WTC11 (cell line): ENCODE measurements at regions not wholly inside any gene's neighbourhood (a gene's known extent, or its start where the extent isn't known, plus 50 kb on each side); places are given as distances from the start of the nearest gene placed in this dataset.

ENCODE experiments used
- ATF2 ChIP-seq: sonication (generic); formaldehyde crosslinking; IDR thresholded peaks from 2 replicates; pipeline ENCODE4 v1.8.1; 2022; ENCODE audit warnings: low read depth, missing genetic modification reagents, borderline replicate concordance
- CTCF ChIP-seq: fragments of 200-600 bp; IDR thresholded peaks from 2 replicates; pipeline ENCODE4 v1.8.0; 2022; ENCODE audit warnings: antibody characterized with exemption
- FOXP1 ChIP-seq: sonication (generic); formaldehyde crosslinking; IDR thresholded peaks from 2 replicates; pipeline ENCODE4 v1.8.0; 2022; ENCODE audit warnings: missing genetic modification reagents, mild to moderate bottlenecking, moderate library complexity, borderline replicate concordance
- GRHL2 ChIP-seq: fragments of 250-450 bp; sonication (Bioruptor Pico); IDR thresholded peaks from 2 replicates; pipeline ENCODE4 v1.8.0; 2022; ENCODE audit warnings: mild to moderate bottlenecking, moderate library complexity; ENCODE audit not compliant: insufficient replicate concordance, severe bottlenecking
- JUN ChIP-seq: sonication (generic); formaldehyde crosslinking; IDR thresholded peaks from 2 replicates; pipeline ENCODE4 v1.8.0; 2023; ENCODE audit warnings: mild to moderate bottlenecking, missing genetic modification reagents
- PRDM15 ChIP-seq: sonication (generic); formaldehyde crosslinking; IDR thresholded peaks from 2 replicates; pipeline ENCODE4 v1.8.0; 2022; ENCODE audit warnings: missing genetic modification reagents
- SMAD4 ChIP-seq: sonication (generic); formaldehyde crosslinking; IDR thresholded peaks from 2 replicates; pipeline ENCODE4 v1.8.0; 2022; ENCODE audit warnings: mild to moderate bottlenecking, missing genetic modification reagents
- USF2 ChIP-seq: sonication (generic); formaldehyde crosslinking; IDR thresholded peaks from 2 replicates; pipeline ENCODE4 v1.8.1; 2023; ENCODE audit warnings: mild to moderate bottlenecking, missing genetic modification reagents, moderate library complexity
- ZBTB21 ChIP-seq: sonication (generic); formaldehyde crosslinking; IDR thresholded peaks from 2 replicates; pipeline ENCODE4 v1.8.1; 2023; ENCODE audit warnings: mild to moderate bottlenecking, missing genetic modification reagents, borderline replicate concordance
- ZNF232 ChIP-seq: sonication (generic); formaldehyde crosslinking; IDR thresholded peaks from 2 replicates; pipeline ENCODE4 v1.8.0; 2022; ENCODE audit warnings: mild to moderate bottlenecking, missing genetic modification reagents
- ZNF532 ChIP-seq: fragments of 250-450 bp; sonication (Bioruptor Pico); IDR thresholded peaks from 2 replicates; pipeline ENCODE4 v1.9.0; 2021; ENCODE audit warnings: mild to moderate bottlenecking, borderline replicate concordance

GRCh38 chr7:109073543-109073942, 503.9 kb downstream of the DNAJB9 start:
- TF ChIP-seq SMAD4 (no peak), CTCF (no peak), ZNF532 (no peak), JUN (no peak), ZBTB21 (no peak), FOXP1 (no peak), ATF2 (CRISPR knock-in tag) (no peak), USF2 (CRISPR knock-in tag) (no peak), ZNF232 (CRISPR knock-in tag) (no peak), PRDM15 (CRISPR knock-in tag) (no peak), GRHL2 (no peak)
